H1 (cell line): ENCODE measurements at regions not wholly inside any gene's neighbourhood (a gene's known extent, or its start where the extent isn't known, plus 50 kb on each side); places are given as distances from the start of the nearest gene placed in this dataset.

Source experiments
- CTCF ChIA-PET: fragments of 300-600 bp; sonication (Branson Sonifier 250); formaldehyde crosslinking; loops from one replicate; lab custom pipeline; 2021; ENCODE audit not compliant: partially characterized antibody; lab: Charles Lee
- POLR2A ChIA-PET: fragments of 300-600 bp; sonication (Branson Sonifier 250); formaldehyde crosslinking; loops from one replicate; lab custom pipeline; 2021; ENCODE audit warnings: inconsistent platforms; ENCODE audit not compliant: partially characterized antibody; lab: Charles Lee
- DNase-seq, 2 experiments: peaks; one replicate each; pipeline versions ENCODE4 v3.0.0 to v3.0.0-alpha.2; 2010 to 2022; ENCODE audit warnings: low spot score in 2 of 2, low read depth in 1 of 2, mixed read lengths in 1 of 2
- FAIRE-seq: peaks from 2 replicates; lab custom pipeline; 2011; peaks lifted over from hg19 to GRCh38; lab: Jason Lieb, UNC
- H2AFZ ChIP-seq: 2 replicates; pipeline ENCODE4 v1.8.1; 2012; ENCODE audit warnings: low read length, inconsistent platforms
- H2AK5ac ChIP-seq: 2 replicates; pipeline ENCODE4 v1.6.1; 2013; ENCODE audit warnings: low read depth, low read length
- H2BK120ac ChIP-seq: replicated peaks from 2 replicates; pipeline ENCODE3; 2013; ENCODE audit warnings: low read depth, low read length, inconsistent platforms
- H2BK12ac ChIP-seq: 2 replicates; pipeline ENCODE4 v1.6.1; 2013; ENCODE audit warnings: low read depth, low read length
- H2BK15ac ChIP-seq: 2 replicates; pipeline ENCODE4 v1.6.1; 2013; ENCODE audit warnings: low read length
- H2BK20ac ChIP-seq: 2 replicates; pipeline ENCODE4 v1.6.1; 2013; ENCODE audit warnings: low read length
- H2BK5ac ChIP-seq: 2 replicates; pipeline ENCODE4 v1.6.1; 2013; ENCODE audit warnings: low read depth, low read length
- H3K14ac ChIP-seq: 2 replicates; pipeline ENCODE4 v1.6.1; 2013; ENCODE audit warnings: inconsistent platforms; ENCODE audit not compliant: insufficient read length
- H3K18ac ChIP-seq: 2 replicates; pipeline ENCODE4 v1.6.1; 2013; ENCODE audit warnings: low read length; ENCODE audit errors: extremely low read depth
- H3K23ac ChIP-seq: 2 replicates; pipeline ENCODE4 v1.6.1; 2013; ENCODE audit warnings: inconsistent platforms; ENCODE audit not compliant: insufficient read length
- H3K23me2 ChIP-seq: 2 replicates; pipeline ENCODE4 v1.6.1; 2013; ENCODE audit warnings: low read depth, low read length
- H3K27ac ChIP-seq: 2 replicates; pipeline ENCODE4 v1.6.1; 2011; ENCODE audit warnings: low read depth, low read length, inconsistent platforms
- H3K27me3 ChIP-seq, 4 experiments: replicated peaks in 1 of 4; 1 replicate in 1 of 4; 2 replicates in 3 of 4; pipeline versions ENCODE4 v1.6.1 to v1.8.1; 2011 to 2013; ENCODE audit warnings: low read length in 3 of 4, mild to moderate bottlenecking in 3 of 4, inconsistent platforms in 2 of 4, mixed read lengths in 2 of 4, moderate library complexity in 1 of 4; ENCODE audit not compliant: control insufficient read depth in 3 of 4, insufficient read depth in 3 of 4; ENCODE audit errors: extremely low read depth in 1 of 4
- H3K36me3 ChIP-seq, 4 experiments: 2 replicates each; pipeline versions ENCODE4 v1.6.1 to v1.8.1; 2011 to 2013; ENCODE audit warnings: mild to moderate bottlenecking in 4 of 4, low read length in 3 of 4, moderate library complexity in 2 of 4, control low read depth in 1 of 4, inconsistent platforms in 1 of 4; ENCODE audit not compliant: insufficient read depth in 4 of 4, control insufficient read depth in 2 of 4
- H3K4ac ChIP-seq: replicated peaks from 2 replicates; pipeline ENCODE3; 2013; ENCODE audit warnings: low read length, low read depth, mixed read lengths, inconsistent platforms; ENCODE audit not compliant: insufficient read length
- H3K4me1 ChIP-seq, 4 experiments: replicated peaks in 1 of 4; 1 replicate in 1 of 4; 2 replicates in 3 of 4; pipeline versions ENCODE4 v1.6.1 to v1.8.1; 2011 to 2013; ENCODE audit warnings: low read length in 3 of 4, inconsistent platforms in 2 of 4, mixed read lengths in 1 of 4; ENCODE audit not compliant: insufficient read depth in 4 of 4, control insufficient read depth in 3 of 4
- H3K4me2 ChIP-seq, 2 experiments: 2 replicates each; pipeline versions ENCODE4 v1.6.1 to v1.8.1; 2011 to 2013; ENCODE audit warnings: low read depth in 2 of 2, low read length in 2 of 2, control low read depth in 1 of 2, inconsistent platforms in 1 of 2, mild to moderate bottlenecking in 1 of 2; ENCODE audit not compliant: insufficient read depth in 1 of 2
- H3K4me3 ChIP-seq, 4 experiments: fragments of 200-600, 300-600 bp in 1 of 4; sonication (generic), shearing (Covaris generic), sonication (Bioruptor Twin) in 1 of 4; 2 replicates each; pipeline versions ENCODE4 v1.5.1 to v1.8.1; 2011 to 2016; ENCODE audit warnings: low read length in 4 of 4, low read depth in 3 of 4, control low read depth in 2 of 4, inconsistent platforms in 2 of 4, mild to moderate bottlenecking in 2 of 4, mixed read lengths in 1 of 4, moderate library complexity in 1 of 4; ENCODE audit not compliant: insufficient read depth in 2 of 4; ENCODE audit errors: extremely low read depth in 1 of 4
- H3K56ac ChIP-seq: replicated peaks from 2 replicates; pipeline ENCODE3; 2013; ENCODE audit warnings: low read depth, mild to moderate bottlenecking, mixed read lengths, low read length, inconsistent platforms; ENCODE audit not compliant: insufficient read length
- H3K79me1 ChIP-seq: 2 replicates; pipeline ENCODE4 v1.6.1; 2013; ENCODE audit warnings: low read depth, low read length, control low read depth
- H3K79me2 ChIP-seq, 2 experiments: 2 replicates each; pipeline versions ENCODE4 v1.6.1 to v1.8.1; 2012 to 2013; ENCODE audit warnings: low read length in 2 of 2, mild to moderate bottlenecking in 2 of 2, inconsistent platforms in 1 of 2; ENCODE audit not compliant: insufficient read depth in 2 of 2, control insufficient read depth in 1 of 2
- H3K9ac ChIP-seq, 4 experiments: replicated peaks in 1 of 4; 1 replicate in 1 of 4; 2 replicates in 3 of 4; pipeline versions ENCODE4 v1.6.1 to v1.8.1; 2011 to 2013; ENCODE audit warnings: low read depth in 3 of 4, low read length in 3 of 4, control low read depth in 2 of 4, mild to moderate bottlenecking in 2 of 4, moderate library complexity in 2 of 4, inconsistent platforms in 1 of 4; ENCODE audit errors: extremely low read depth in 1 of 4
- H3K9me3 ChIP-seq, 2 experiments: 2 replicates each; pipeline versions ENCODE4 v1.6.1 to v1.8.1; 2012 to 2013; ENCODE audit warnings: mild to moderate bottlenecking in 2 of 2, moderate library complexity in 2 of 2, control low read depth in 1 of 2, inconsistent platforms in 1 of 2, low read depth in 1 of 2, low read length in 1 of 2, mixed read lengths in 1 of 2; ENCODE audit not compliant: insufficient read depth in 2 of 2
- H4K20me1 ChIP-seq, 2 experiments: replicated peaks in 1 of 2; 2 replicates each; pipeline versions ENCODE3 to v1.8.1; 2011 to 2013; ENCODE audit warnings: inconsistent platforms in 2 of 2, low read length in 2 of 2, mild to moderate bottlenecking in 1 of 2; ENCODE audit not compliant: insufficient read depth in 2 of 2, control insufficient read depth in 1 of 2
- H4K5ac ChIP-seq: 2 replicates; pipeline ENCODE4 v1.6.1; 2013; ENCODE audit warnings: low read length, low read depth, mixed read lengths, inconsistent platforms; ENCODE audit not compliant: insufficient read length
- H4K8ac ChIP-seq: 2 replicates; pipeline ENCODE4 v1.8.0; 2013; ENCODE audit warnings: mild to moderate bottlenecking, moderate library complexity, low read length, inconsistent platforms; ENCODE audit not compliant: insufficient read depth; ENCODE audit errors: extremely low read depth
- H4K91ac ChIP-seq: replicated peaks from 2 replicates; pipeline ENCODE3; 2013; ENCODE audit warnings: low read length, mixed read lengths, inconsistent platforms; ENCODE audit not compliant: insufficient read length
- BACH1 ChIP-seq: IDR thresholded peaks from 2 replicates; pipeline ENCODE4 v1.6.1; 2012; ENCODE audit warnings: low read length, improper control_type of control experiment
- BCL11A ChIP-seq, 2 experiments: IDR thresholded peaks; one replicate each; pipeline ENCODE4 v1.6.1; 2011; ENCODE audit warnings: low read depth in 2 of 2, low read length in 2 of 2, mild to moderate bottlenecking in 2 of 2
- CHD1 ChIP-seq: IDR thresholded peaks from 2 replicates; pipeline ENCODE4 v1.6.1; 2012; ENCODE audit warnings: low read depth, low read length, improper control_type of control experiment
- EGR1 ChIP-seq: IDR thresholded peaks from 2 replicates; pipeline ENCODE4 v1.6.1; 2011; ENCODE audit warnings: low read depth, low read length, borderline replicate concordance
- EP300 ChIP-seq, 2 experiments: IDR thresholded peaks; 1 replicate in 1 of 2; 2 replicates in 1 of 2; pipeline ENCODE4 v1.6.1; 2011 to 2012; ENCODE audit warnings: low read depth in 2 of 2, low read length in 2 of 2, mild to moderate bottlenecking in 2 of 2, borderline replicate concordance in 1 of 2, inconsistent platforms in 1 of 2, moderate library complexity in 1 of 2
- EZH2 ChIP-seq: fragments of 200-600 bp; sonication (generic); IDR thresholded peaks from 2 replicates; pipeline ENCODE4 v1.7.1; 2012; ENCODE audit warnings: low read depth, mild to moderate bottlenecking, moderate library complexity, low read length, inconsistent platforms; ENCODE audit not compliant: severe bottlenecking
- FOSL1 ChIP-seq: IDR thresholded peaks from 2 replicates; pipeline ENCODE4 v1.6.1; 2011; ENCODE audit warnings: mild to moderate bottlenecking, low read depth, low read length, moderate library complexity; ENCODE audit not compliant: insufficient read depth
- RFX5 ChIP-seq: IDR thresholded peaks from 2 replicates; pipeline ENCODE4 v1.6.1; 2011; ENCODE audit warnings: low read depth, low read length, improper control_type of control experiment, borderline replicate concordance
- RNF2 ChIP-seq: fragments of 200-900, 300-1000 bp; sonication (generic); IDR thresholded peaks from 2 replicates; pipeline ENCODE4 v1.7.1; 2016; ENCODE audit warnings: borderline replicate concordance, low read depth, mild to moderate bottlenecking, antibody characterized with exemption, low read length; ENCODE audit not compliant: poor library complexity, severe bottlenecking; ENCODE audit errors: missing control alignments
- TEAD4 ChIP-seq: IDR thresholded peaks from 2 replicates; pipeline ENCODE4 v1.6.1; 2012; ENCODE audit warnings: low read depth, low read length, inconsistent platforms, mixed read lengths
- WGBS, 2 experiments: shearing (Covaris generic) in 1 of 2; methylation state at CpG; one replicate each; pipeline versions ENCODE4 v1.1.6 to v1.1.7; 2013 to 2015; ENCODE audit warnings: low lambda C conversion rate in 2 of 2, mixed read lengths in 2 of 2, inconsistent platforms in 1 of 2, low coverage in 1 of 2, missing lambda C conversion rate in 1 of 2; ENCODE audit not compliant: insufficient replicate concordance in 2 of 2, insufficient coverage in 1 of 2, insufficient read length in 1 of 2; ENCODE audit errors: extremely low coverage in 1 of 2, missing lambda C conversion rate in 1 of 2; 5-methylcytosine and 5-hydroxymethylcytosine counted together
- TF ChIP-seq, protein P1 (sequence below): IDR thresholded peaks from 2 replicates; pipeline ENCODE4 v1.6.1; 2012; ENCODE audit warnings: inconsistent platforms
- TF ChIP-seq, protein P2 (sequence below): IDR thresholded peaks from 2 replicates; pipeline ENCODE4 v1.6.1; 2011; ENCODE audit warnings: low read length, improper control_type of control experiment

GRCh38 chr11:16615480-16615879 lies 123.0 kb upstream of the C11orf58 start:
- CTCF ChIA-PET: interaction anchor here (0.6 kb wide), 1 partner anchor 18 kb away, joined by 3 read pairs; no protein-coding TSS in a partner anchor
- H3K4me3 ChIP-seq: no peak overlapping the region
- WGBS, 2 experiments: 56% methylated on average over 2 of the region's 2 CpGs; no CpG with 5 or more reads in 1 of the 2 experiments
- TF ChIP-seq FOSL1 (no peak), EGR1 (no peak), BCL11A (IDR thresholded peaks at IDR 0.05; ENCODE audit: low read depth in 2 of 2, low read length in 2 of 2) (no peak), BACH1 (no peak), EZH2 (no peak), EP300 (IDR thresholded peaks at IDR 0.05; ENCODE audit: borderline replicate concordance in 1 of 2, low read depth in 2 of 2, low read length in 2 of 2) (no peak), RFX5 (no peak), RNF2 (no peak), TEAD4 (no peak), CHD1 (no peak)
- TF ChIP-seq, protein P1, sequence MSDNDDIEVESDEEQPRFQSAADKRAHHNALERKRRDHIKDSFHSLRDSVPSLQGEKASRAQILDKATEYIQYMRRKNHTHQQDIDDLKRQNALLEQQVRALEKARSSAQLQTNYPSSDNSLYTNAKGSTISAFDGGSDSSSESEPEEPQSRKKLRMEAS: no peak
- TF ChIP-seq, protein P2, sequence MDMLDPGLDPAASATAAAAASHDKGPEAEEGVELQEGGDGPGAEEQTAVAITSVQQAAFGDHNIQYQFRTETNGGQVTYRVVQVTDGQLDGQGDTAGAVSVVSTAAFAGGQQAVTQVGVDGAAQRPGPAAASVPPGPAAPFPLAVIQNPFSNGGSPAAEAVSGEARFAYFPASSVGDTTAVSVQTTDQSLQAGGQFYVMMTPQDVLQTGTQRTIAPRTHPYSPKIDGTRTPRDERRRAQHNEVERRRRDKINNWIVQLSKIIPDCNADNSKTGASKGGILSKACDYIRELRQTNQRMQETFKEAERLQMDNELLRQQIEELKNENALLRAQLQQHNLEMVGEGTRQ: no peak

More at GRCh38 chr11:16615480-16615879, 123.0 kb upstream of the C11orf58 start:
- Histone ChIP-seq H4K8ac (no peak overlapping the region), H3K56ac (no peak overlapping the region), H2BK5ac (no peak overlapping the region), H3K4me2 (no peak overlapping the region), H3K4ac (no peak overlapping the region), H3K27ac (no peak overlapping the region), H4K20me1 (peaks cover 11% of the 10 kb centered on the region in 2 experiments), H3K4me1 (peaks cover 0 to 13% (median 3%) of the 10 kb centered on the region in 4 experiments; a peak in 4 of 7 replicates), H3K23ac (no peak overlapping the region), H2BK20ac (no peak overlapping the region), H3K23me2 (peaks cover 5% of the 10 kb centered on the region), H2BK15ac (no peak overlapping the region), H3K36me3 (no peaks in the 10 kb centered on the region), H3K14ac (no peak overlapping the region), H4K5ac (no peak overlapping the region), H3K79me1 (no peaks in the 10 kb centered on the region), H3K9ac (no peak overlapping the region), H4K91ac (no peak overlapping the region), H3K79me2 (no peaks in the 10 kb centered on the region), H2AFZ (no peak overlapping the region), H3K9me3 (no peaks in the 10 kb centered on the region), H2BK12ac (no peak overlapping the region), H3K18ac (no peak overlapping the region), H2AK5ac (no peak overlapping the region), H3K27me3 (peaks cover 29 to 56% (median 48%) of the 10 kb centered on the region in 4 experiments), H2BK120ac (no peak overlapping the region)
- DNase-seq (no peak), FAIRE-seq (no peak)
- POLR2A ChIA-PET: no interaction called here
